NOMO-1 treated with DMSO at 0.1 percent for 48 hours (cell line): ENCODE measurements at regions not wholly inside any gene's neighbourhood (a gene's known extent, or its start where the extent isn't known, plus 50 kb on each side); places are given as distances from the start of the nearest gene placed in this dataset.
A peak's percentile ranks its signal among the peaks of the same experiment; 100 is the strongest.
"Not testable (repeated sequence)": the region's sequence is repeated elsewhere in the genome, so short reads cannot be mapped to it uniquely, and the experiment has no call there.

ENCODE experiments used
- DNase-seq: peaks from one replicate; lab custom pipeline; 2025; ENCODE audit not compliant: unreplicated experiment; lab: John Stamatoyannopoulos, UW

DNA sequence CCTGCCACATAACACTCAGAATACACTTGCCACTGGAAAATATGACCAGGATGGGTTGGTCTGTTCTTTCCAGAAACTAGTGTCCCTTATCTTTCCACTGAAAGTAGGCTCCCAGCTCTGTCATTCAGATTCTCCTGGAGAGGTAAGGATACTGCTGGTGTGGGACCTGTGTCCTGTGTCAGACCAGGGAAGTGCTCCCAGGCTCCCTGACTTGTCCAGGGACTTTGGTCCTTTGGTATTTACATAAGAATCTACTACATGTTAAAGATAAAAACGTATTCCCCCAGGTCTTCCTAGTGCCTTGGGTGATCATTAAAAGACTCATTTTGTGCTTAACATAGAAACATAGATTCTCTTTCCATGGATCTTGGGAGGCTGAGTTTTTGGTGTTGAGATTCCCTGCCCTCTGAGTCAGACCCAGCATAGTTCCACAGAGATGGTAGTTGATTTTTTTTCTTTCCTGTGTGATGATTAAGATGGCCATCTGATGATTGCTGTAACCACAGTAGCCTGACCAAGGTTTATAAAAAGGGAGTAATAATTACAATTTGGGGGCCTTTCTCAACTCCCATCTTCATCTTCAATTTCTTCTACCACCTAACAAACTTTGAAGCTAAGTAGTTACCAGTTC lies 159.8 kb upstream of the JADE1 start:
- no peak for DNase-seq

DNA sequence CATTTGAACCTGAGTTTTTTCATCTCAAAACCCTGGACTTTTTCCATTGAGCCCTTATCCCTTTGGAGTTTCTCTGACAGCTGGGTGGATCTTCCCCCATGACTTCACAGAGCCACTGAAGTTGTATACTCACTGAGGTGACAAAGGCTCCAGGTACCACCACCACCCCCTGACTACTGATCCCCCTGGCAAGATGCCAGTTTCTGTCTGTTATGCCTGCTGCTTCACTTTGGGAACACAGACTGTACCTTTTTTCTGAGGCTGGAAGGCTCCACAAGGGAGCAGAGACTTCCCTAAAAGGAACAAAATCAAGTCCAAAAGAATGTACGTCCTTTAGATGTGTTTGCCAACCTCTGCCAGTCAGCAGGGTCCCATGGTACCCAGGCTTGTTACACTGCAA lies 160.3 kb upstream of the JADE1 start:
- no peak for DNase-seq

DNA sequence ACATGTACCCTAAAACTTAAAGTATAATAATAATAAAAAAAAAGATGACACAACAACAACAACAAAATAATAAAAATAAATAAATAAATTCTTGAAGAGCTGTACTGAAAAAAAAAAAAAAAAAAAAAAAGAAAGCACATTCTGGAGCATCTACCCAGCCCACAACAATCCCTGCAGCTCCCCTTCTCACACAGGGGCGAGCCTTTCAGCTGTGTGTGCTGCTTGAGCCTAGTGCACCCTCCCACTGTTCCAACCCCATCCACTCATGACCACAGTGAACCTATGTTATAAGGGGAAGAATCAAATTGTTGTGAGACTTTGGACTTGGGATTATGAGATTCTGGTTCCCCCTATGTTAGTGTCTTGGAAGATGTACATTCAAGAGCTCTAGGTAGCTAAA lies 161.5 kb upstream of the JADE1 start:
- no peak for DNase-seq

DNA sequence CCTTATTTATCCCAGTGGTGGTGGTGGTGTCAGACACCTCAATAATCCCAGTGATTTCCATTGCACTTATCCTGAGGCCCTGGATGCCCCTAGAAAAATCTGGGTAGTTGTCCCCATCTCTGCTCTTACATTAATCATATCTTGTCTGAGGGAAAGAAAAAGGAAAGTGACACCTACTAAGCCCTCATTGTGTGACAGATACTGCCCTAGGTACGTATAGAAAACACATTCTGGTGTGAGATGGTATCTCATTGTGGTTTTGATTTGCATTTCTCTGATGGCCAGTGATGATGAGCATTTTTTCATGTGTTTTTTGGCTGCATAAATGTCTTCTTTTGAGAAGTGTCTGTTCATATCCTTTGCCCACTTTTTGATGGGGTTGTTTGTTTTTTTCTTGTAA lies 162.6 kb upstream of the JADE1 start:
- DNase-seq: not testable (repeated sequence)

DNA sequence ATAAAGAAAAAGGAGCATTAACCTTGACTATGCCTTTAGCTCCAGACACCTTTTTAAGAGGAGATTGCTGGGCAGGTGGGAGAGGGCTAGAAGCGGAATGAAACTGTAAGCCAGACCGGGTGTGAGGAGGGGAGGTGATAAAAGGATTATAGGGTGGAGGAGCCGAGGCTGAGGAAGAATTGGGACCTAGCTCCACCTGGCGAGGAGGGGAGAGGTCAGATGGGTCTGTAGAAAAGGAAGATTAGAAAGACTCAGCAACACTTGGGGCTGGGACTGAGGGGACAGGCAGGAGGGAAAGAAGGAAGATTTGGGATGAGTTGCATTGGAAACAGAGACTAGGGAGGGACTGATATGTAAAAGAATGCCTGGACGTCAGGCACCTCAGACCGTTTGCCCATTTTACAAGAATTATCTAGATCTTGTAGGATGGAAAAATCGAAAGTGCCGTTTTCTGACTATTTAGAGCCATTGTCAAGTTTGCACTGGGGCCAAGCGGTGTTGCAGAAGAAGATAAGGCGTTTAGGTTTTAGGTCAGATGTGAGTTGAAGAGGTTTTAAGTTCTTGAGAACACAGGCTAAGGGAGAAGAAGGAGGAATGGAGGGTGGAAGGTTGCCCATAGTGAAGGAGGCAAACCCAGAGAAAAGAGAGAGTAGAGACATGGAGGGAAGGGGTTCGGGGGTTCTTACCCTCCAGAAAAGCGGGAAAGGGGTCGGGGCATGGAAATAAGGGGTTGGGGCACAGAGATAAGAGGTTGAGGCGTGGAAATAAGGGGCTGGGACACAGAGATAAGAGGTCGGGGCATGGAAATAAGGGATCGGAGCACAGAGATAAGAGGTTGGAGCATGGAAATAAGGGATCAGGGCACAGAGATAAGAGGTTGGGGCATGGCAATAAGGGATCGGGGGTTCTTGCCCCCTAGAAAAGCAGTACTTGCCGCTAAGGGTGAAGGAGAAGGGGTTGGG lies 164.5 kb upstream of the JADE1 start:
- DNase-seq: not testable (repeated sequence)

DNA sequence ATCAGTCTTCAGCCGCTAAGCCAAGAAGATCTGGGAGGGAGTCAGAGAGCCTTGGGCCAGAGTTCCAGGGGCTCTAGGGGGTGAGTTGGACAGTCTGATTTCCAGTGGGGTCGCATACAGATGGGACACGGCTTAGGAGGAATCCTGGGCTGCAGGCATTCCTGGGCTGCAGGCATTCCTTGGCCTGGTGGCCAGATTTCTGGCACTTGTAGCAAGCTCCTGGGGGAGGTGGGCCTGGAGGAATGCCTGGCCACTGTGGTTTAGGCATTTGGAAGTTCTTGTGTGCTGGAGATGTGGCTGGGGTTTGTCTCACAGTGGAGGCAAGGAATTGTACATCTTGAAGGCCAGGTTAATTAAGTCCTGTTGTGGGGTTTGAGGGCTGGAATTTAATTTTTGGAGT lies 165.4 kb upstream of the JADE1 start:
- not testable (repeated sequence) for DNase-seq

DNA sequence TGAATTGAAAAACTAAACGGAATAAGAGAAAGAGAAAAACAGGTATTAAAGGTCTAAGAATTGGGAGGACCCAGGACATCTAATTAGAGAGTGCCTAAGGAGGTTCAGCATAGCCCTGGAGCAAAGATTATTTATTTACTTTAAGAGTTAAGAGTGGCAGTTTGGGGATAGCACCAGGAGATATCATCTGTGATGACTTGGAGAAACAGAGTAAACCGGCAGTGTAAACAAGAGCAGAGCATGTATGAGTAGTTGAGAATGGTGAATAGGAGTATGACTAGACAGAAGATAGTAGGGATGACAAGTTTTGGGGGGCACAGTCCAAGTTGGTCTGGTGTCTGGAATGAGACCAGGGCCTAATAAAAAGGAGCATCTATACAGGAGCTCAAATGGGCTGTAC lies 167.9 kb upstream of the JADE1 start:
- not testable (repeated sequence) for DNase-seq

DNA sequence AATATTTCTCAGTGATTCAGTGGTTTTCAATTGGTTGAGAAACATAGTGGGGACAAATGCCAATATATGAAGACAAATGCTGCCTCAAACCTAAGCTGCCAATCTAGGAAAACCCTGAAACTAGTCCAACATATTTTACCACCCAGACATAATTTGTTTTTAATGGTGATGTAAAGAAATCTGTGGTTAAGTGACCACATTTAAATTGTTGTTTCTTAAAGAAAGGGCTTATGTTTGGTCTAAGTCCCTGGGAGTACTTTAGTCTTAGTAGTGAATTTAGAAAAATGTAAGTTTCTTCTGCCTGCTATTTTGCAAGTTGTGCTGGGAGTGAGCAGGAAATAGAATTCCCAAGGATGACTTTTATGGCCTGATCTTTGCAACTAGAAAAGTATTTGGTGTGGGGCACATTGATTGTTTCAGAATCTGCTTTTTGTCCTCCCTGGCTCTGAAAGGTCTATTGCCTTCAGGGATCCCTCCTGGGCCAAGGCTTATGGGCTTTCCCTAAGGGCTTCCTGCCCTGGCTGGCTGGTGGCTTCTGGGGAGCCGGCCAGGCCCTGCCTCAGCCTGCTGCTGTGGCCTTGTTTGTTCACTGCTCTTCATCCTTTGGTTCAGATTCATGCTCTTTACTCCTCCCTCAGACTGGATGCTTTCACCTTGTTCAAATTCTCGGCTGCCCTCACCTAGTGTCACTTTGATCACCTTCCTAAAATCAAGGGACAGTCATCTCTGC lies 169.8 kb upstream of the JADE1 start:
- DNase-seq: no peak

DNA sequence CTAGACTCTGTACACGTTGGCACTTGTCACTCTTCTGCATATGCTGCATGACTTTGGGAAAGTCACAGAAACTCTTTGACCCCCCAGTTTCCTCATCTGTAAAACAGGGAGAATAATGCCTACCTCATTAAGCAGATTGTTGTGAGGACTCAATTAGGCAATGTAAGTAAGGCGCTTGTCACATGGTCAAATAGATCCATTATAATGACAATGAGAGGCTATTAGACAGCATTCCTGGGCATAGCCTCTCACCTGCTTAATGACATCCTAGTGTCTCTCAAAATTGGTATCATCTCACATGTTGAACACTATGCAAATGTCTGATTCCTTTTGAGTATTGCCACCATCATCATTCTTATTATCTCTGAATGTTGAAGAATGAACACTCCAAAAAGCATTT lies 172.6 kb upstream of the JADE1 start:
- DNase-seq: no peak

DNA sequence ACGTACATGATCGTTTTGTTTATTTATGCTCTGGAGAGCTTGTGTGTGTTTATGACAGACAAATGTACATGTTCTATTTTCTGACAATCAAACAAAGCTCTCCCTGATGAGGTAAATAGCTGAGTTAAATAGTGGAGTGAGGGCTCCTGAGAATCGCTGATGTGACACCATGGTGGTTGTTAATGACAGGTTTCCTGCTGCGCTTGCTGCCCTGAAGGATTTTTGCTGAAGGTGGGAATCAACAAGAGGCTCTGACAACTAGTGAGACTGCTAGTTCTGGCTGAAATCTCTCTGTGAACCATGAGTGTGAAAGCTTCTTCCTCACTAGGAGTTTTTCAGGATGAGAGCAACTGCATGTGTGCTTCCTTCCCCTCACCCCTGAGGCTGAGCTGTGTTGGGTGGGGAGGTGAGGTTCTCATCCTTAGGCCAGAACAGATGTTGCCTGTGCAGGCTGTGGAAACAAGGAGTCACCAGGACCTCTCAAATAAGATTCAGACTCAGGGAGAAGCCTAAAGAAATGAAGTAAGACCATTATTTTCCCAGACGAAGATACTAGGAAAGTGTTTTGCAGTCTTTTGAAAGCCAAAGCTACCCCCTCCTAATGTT lies 173.4 kb upstream of the JADE1 start:
- DNase-seq: no peak

DNA sequence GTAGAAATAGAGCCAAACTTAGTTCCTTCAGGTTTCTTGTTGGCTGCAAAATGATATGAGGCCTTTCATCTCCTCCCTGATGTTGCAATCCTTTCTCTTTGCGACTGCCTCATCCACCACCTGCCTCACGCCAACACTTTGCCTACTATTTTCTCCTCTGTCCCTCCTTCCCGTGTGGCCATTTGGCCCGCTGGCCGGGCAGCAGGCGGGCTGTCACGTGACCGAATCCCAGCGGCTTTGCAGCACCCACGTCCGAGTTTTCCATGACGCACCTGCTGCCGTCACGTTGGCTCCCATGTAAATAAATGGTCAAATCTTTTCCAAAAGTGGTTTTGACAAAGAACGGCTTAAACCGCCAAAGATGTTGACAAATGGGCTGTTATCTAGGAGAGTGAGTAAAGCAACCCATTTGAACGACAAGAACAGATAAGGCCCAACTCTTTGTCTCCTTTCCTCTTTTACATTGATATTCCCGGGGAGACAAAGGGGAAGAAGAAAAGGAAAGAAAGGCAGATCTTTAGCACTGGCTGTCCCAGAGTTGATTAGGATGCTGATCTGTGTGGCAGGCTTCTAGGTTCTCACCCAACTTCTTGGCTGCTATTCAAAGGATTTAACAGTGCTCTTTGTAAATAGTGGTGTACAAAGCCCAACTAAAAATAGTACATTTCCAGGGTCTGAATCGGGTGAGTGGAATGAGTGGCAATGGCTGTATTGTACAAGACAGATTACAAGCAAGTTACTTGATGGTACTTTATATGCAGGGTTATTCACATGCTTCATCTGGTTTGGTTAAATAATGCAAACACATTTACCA lies 174.2 kb upstream of the JADE1 start:
- no peak for DNase-seq

DNA sequence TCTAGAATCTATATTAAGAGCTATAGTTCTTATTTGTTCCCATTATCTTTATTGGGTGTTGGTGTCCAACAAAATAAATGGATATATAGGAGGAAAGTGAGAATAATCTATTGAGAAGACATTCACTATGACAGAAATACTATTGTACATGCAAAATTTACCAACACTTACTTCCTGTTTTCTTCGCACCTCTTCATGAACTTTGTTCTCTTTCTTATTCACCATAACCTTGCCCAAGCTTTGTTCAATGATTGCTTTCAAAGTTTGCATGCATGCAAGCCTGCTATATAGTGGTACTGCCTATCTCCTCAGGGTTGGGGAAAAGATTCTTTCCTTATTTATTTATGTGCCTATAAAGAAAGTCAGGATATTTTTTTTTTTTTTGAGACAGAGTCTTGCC lies 176.4 kb upstream of the JADE1 start:
- peak; percentile 72 for DNase-seq

DNA sequence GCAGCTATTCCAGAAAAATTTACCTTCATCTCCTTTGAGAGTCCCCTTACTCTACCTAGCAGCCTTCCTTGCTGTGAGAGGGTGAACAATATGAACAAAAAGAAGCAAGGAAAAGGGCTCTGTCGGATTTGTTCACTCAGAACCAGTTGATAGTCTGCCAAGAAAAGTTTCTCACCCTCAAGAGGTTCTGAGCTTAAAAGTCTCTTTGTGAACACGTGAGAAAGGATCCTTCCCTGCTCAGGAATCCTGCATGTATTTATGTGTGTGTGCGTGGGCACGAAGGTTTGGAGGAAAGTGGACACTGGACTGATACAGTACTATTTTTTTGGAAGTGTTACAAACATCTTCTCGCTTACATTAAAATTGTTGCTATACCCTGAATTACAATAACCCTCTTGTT lies 178.6 kb upstream of the JADE1 start:
- no peak for DNase-seq

DNA sequence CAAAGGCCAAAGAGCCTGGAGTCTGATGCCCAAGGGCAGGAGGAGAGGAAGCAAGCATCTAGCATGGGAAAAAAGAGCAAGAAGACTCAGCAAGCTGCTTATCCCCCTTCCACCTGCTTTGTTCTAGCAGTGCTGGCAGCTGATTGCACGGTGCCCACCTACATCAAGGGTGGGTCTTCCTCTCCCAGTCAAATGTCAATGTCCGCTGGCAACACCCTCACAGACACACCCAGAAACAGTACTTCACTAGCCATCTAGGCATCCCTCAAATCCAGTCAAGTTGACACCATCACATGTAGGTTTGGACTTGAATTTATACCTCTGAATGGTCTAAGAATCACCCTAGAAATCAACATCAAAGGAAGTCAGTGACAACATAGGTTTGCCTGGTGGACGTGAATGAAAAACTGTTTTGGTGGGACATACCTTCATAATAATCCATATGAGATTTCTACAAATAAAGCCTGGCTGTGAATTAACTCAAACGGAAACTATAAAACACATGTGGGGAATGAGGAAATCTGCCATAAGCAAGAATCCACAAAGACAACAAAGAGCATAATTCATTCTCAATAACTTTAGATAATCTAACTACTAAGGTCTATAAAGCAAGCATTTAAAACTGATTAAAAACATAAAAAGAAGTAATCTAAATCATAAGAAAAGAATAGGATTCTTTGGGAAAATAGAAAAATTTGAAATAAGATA lies 185.8 kb upstream of the JADE1 start:
- DNase-seq: no peak

DNA sequence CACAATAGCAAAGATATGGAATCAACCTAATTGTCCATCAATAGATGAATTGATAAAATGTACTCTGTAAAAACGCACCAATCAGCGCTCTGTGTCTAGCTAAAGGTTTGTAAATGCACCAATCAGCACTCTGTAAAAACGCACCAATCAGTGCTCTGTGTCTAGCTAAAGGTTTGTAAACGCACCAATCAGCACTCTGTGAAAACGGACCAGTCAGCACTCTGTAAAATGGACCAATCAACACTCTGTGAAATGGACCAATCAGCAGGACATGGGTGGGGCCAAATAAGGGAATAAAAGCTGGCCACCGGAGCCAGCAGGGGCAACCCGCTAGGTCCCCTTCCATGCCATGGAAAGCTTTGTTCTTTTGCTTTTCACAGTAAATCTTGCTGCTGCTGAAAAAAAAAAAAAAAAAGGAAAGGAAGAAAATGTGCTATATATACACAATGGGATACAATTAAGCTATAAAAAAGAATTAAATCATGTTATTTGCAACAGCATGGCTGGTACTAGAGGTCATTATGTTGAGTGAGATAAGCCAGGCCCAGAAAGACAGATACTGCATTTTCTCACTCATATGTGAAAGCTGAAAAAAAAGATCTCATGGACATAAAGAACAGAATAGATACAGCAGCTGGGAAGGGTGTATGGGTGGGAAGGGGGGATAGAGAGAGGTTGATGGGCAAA lies 189.1 kb upstream of the JADE1 start:
- DNase-seq: not testable (repeated sequence)

DNA sequence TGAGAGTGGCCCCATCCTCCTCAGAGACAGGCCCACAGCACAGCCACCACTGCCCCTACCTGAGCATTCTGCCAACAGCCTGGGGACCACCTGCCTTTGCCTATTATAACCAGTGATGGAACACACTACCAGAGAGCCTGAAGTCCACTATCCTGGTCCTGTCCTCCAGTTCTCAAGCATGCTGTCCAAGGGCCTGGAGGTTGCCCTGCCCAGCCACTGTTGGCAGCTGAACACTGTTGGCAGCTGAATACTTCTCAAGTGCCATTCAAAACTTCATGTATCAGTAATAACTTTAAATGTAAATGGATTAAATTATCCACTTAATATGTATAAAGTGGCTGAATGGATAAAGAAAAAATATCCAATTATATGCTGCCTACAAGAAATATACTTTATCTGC lies 194.3 kb upstream of the JADE1 start:
- no peak for DNase-seq

DNA sequence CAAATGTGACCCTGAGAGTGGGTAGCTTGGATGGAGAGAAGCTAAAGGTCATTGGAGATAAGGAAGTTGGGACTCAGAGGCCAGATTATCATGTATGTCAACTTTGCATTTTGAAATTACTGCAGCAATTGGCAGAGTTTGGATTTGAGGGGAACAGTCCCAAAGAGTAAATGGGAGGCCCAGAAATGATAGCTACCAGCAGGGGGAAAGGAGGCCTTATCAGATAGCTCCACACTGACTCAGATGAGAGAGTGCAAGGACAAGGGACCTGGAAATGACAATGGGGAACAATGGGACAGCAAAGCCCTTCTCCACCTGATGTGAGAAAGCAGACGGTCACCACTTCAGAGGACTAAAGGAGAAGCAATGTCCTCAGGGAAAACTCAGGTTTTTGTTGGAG lies 201.5 kb upstream of the JADE1 start:
- DNase-seq: no peak

DNA sequence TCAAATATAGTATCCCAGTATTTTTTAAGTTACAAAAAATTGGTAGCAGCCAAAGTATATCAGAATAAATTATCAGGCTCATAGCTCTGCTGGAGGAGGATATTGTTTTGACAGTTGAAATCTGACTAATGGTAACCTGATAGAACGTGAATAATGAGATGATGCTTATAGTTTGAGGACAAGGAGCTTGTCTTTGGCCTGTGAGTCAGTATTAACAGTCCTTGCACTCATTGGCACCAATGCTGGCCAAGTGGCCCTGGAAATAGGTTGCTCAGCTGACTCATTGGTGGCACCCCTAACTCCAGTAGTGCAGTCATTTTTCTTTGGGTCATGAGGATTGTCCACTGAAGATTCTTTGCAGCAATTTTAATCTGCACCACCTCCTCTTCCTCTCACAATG lies 203.3 kb upstream of the JADE1 start:
- no peak for DNase-seq

DNA sequence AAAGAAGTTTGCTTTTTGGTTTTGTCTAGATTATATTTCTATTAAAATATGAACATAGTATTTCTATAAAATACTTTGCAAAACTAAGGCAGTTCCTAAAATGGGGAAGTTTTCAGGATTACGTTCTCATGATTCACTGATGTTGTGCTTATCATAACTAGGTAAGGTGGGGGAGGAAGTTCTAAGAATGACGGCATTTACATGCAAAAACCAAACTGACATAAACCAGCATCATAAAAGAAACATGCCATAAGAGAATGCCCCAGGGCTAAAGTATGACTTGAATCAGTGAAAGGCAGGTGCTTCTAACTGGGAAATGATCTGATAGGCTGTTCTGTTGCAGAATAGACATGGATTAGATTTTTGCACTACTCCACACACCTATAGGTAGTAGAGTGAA lies 204.7 kb upstream of the JADE1 start:
- DNase-seq: no peak
